Activated effector memory CD4-positive, alpha-beta T cell treated with Interleukin-2 at 50 U/mL for 16 hours (primary cell): ENCODE measurements at regions not wholly inside any gene's neighbourhood (a gene's known extent, or its start where the extent isn't known, plus 50 kb on each side); places are given as distances from the start of the nearest gene placed in this dataset.

Experiments
- DNase-seq: peaks from one replicate; pipeline ENCODE4 v3.0.0-alpha.2; 2020

GRCh38 chr1:82707681-82708080 lies 906.9 kb downstream of the ADGRL2 start:
- DNase-seq: no peak

GRCh38 chr1:82706741-82707140 lies 906.0 kb downstream of the ADGRL2 start:
- DNase-seq: no peak

- DNase-seq: no peak
Measured at GRCh38 chr1:82704966-82705365, 904.2 kb downstream of the ADGRL2 start.

GRCh38 chr1:82704393-82704792 lies 903.7 kb downstream of the ADGRL2 start:
- DNase-seq: no peak

- DNase-seq: no peak
Measured at GRCh38 chr1:82703951-82704350, 903.2 kb downstream of the ADGRL2 start.

GRCh38 chr1:82700476-82700875 lies 899.7 kb downstream of the ADGRL2 start:
- no peak for DNase-seq

GRCh38 chr1:82697965-82698364 lies 897.2 kb downstream of the ADGRL2 start:
- DNase-seq: no peak

- no peak for DNase-seq
Measured at GRCh38 chr1:82695443-82695842, 894.7 kb downstream of the ADGRL2 start.

- no peak for DNase-seq
Measured at GRCh38 chr1:82690411-82690810, 889.7 kb downstream of the ADGRL2 start.

- no peak for DNase-seq
Measured at GRCh38 chr1:82689217-82689616, 888.5 kb downstream of the ADGRL2 start.

GRCh38 chr1:82686774-82687173 lies 886.0 kb downstream of the ADGRL2 start:
- DNase-seq: no peak

- no peak for DNase-seq
Measured at GRCh38 chr1:82646888-82647287, 846.2 kb downstream of the ADGRL2 start.

GRCh38 chr1:82646336-82646735 lies 845.6 kb downstream of the ADGRL2 start:
- no peak for DNase-seq

- DNase-seq: no peak
Measured at GRCh38 chr1:82644186-82644915, 843.6 kb downstream of the ADGRL2 start.

- DNase-seq: no peak
Measured at GRCh38 chr1:82640352-82640751, 839.6 kb downstream of the ADGRL2 start.

GRCh38 chr1:82634266-82634665 lies 833.5 kb downstream of the ADGRL2 start:
- no peak for DNase-seq

- no peak for DNase-seq
Measured at GRCh38 chr1:82632155-82632554, 831.4 kb downstream of the ADGRL2 start.

- DNase-seq: no peak
Measured at GRCh38 chr1:82628887-82629286, 828.2 kb downstream of the ADGRL2 start.

GRCh38 chr1:82625537-82625936 lies 824.8 kb downstream of the ADGRL2 start:
- no peak for DNase-seq

- no peak for DNase-seq
Measured at GRCh38 chr1:82621076-82621475, 820.3 kb downstream of the ADGRL2 start.

GRCh38 chr1:82614090-82614489 lies 813.4 kb downstream of the ADGRL2 start:
- no peak for DNase-seq

GRCh38 chr1:82612986-82613385 lies 812.3 kb downstream of the ADGRL2 start:
- DNase-seq: no peak

GRCh38 chr1:82606546-82606945 lies 805.8 kb downstream of the ADGRL2 start:
- DNase-seq: no peak

- no peak for DNase-seq
Measured at GRCh38 chr1:82604524-82604923, 803.8 kb downstream of the ADGRL2 start.

- no peak for DNase-seq
Measured at GRCh38 chr1:82600314-82600713, 799.6 kb downstream of the ADGRL2 start.
